ENCODE measurements at regions not wholly inside any gene's neighbourhood (a gene's known extent, or its start where the extent isn't known, plus 50 kb on each side); places are given as distances from the start of the nearest gene placed in this dataset.

- ChIA-PET CTCF (no interaction called here), POLR2A (no interaction called here)
- DNase-seq (ENCODE audit: low read depth, low spot score) = no peak
- Histone ChIP-seq H3K27me3 (ENCODE audit: control insufficient read depth, insufficient read depth, low read length) (no peaks in the 10 kb centered on the region), H3K27ac (ENCODE audit: low read length) (no peak overlapping the region), H3K4me3 (ENCODE audit: low read depth in 2 of 2, low read length in 2 of 2) (no peak overlapping the region), H3K4me1 (ENCODE audit: control insufficient read depth, insufficient read depth, low read length) (no peaks in the 10 kb centered on the region), H3K9me3 (ENCODE audit: control insufficient read depth, insufficient read depth, low read depth, low read length) (no peaks in the 10 kb centered on the region), H3K36me3 (ENCODE audit: control insufficient read depth, insufficient read depth, low read length) (no peaks in the 10 kb centered on the region)
- in situ Hi-C loops (cut with HindIII; ENCODE audit: low pct_unique_long_range_greater_than_20kb, low sequenced_read_pairs) (no loop called here), intact Hi-C loops (cut with micrococcal nuclease; ENCODE audit: unreplicated experiment) (no loop called here)
- BruUV-seq (replicated peaks) = no TSS peak
- TF ChIP-seq CTCF (IDR thresholded peaks at IDR 0.05) (no peak), REST (IDR thresholded peaks at IDR 0.05; ENCODE audit: insufficient read depth in 1 of 2, low read depth in 2 of 2, low read length in 1 of 2) (no peak), SIN3A (IDR thresholded peaks at IDR 0.05; ENCODE audit: borderline replicate concordance, insufficient read depth, low read depth, low read length) (no peak)
- ATAC-seq = no peak
These were observed 1517.8 kb downstream of the BRD1 start for GRCh38 chr22:48309836-48310235.

DNA sequence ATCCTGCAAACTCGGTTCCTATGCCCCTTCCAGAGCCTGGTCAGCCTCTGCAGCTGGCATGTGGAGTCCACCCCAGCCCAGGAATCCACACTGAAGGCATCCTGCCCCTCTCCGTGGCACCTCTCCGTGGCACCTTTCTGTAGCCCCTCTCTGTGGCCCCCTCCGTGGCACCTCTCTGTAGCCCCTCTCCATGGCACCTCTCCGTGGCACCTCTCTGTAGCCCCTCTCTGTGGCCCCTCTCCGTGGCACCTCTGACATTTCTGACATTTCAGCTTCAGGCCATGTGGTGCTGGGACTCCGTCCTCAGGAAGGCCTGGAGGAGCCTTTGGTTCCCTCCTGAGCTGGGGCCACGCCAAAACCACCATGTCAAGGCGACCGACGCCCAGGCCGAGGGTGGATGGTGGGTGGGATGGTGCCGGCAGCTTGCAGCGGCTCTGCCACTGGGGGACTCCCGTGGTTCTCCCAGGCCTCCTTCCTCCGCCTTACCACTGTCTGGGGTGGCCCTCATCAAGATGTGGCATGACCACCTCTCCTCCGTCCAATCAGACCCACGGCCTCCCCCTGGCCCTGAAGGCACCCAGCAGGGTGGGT, 1518.5 kb downstream of the BRD1 start:
- intact Hi-C loops (cut with micrococcal nuclease; ENCODE audit: unreplicated experiment) = no loop called here
- H3K27me3 ChIP-seq (ENCODE audit: control insufficient read depth, insufficient read depth, low read length) = no peaks in the 10 kb centered on the region
- TF ChIP-seq CTCF (IDR thresholded peaks at IDR 0.05) (no peak), SIN3A (IDR thresholded peaks at IDR 0.05; ENCODE audit: borderline replicate concordance, insufficient read depth, low read depth, low read length) (no peak), POLR2AphosphoS5 (IDR thresholded peaks at IDR 0.05; ENCODE audit: low read depth, low read length) (no peak)
- BruUV-seq (replicated peaks) = no TSS peak
- no peak for ATAC-seq
- in situ Hi-C loops (cut with HindIII; ENCODE audit: low pct_unique_long_range_greater_than_20kb, low sequenced_read_pairs) = no loop called here
- no peak overlapping the region for H3K4me3 ChIP-seq (ENCODE audit: low read depth in 2 of 2, low read length in 2 of 2)
- H3K9me3 ChIP-seq (ENCODE audit: control insufficient read depth, insufficient read depth, low read depth, low read length) = no peaks in the 10 kb centered on the region
- CTCF ChIA-PET = no interaction called here
- POLR2A ChIA-PET = no interaction called here
- H3K36me3 ChIP-seq (ENCODE audit: control insufficient read depth, insufficient read depth, low read length) = no peaks in the 10 kb centered on the region
- H3K4me1 ChIP-seq (ENCODE audit: control insufficient read depth, insufficient read depth, low read length) = no peaks in the 10 kb centered on the region
- H3K27ac ChIP-seq (ENCODE audit: low read length) = no peak overlapping the region
- no peak for DNase-seq (ENCODE audit: low read depth, low spot score)

DNA sequence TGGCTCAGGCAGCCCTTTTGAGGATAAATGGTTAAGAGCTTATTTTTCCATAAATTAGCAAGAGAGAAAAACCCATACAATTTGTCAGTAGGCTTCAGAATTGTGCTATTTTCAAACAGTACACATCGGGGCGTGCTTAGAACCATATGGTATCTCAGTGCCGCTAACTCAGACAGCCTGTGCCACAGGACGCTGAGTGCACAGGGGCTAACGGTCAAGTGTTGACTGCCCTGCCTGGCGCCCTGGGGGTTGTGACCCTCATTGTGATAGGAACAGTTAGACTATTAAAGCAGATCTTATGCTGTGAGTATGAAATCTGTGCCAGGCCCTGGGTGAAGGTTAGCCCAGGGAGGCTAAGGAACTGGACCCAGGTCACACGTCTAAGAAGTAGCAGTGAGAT, 1519.7 kb downstream of the BRD1 start:
- Histone ChIP-seq H3K27me3 (ENCODE audit: control insufficient read depth, insufficient read depth, low read length) (no peaks in the 10 kb centered on the region), H3K27ac (ENCODE audit: low read length) (no peak overlapping the region), H3K9me3 (ENCODE audit: control insufficient read depth, insufficient read depth, low read depth, low read length) (no peaks in the 10 kb centered on the region), H3K4me1 (ENCODE audit: control insufficient read depth, insufficient read depth, low read length) (no peaks in the 10 kb centered on the region), H3K36me3 (ENCODE audit: control insufficient read depth, insufficient read depth, low read length) (no peaks in the 10 kb centered on the region), H3K4me3 (ENCODE audit: low read depth in 2 of 2, low read length in 2 of 2) (no peak overlapping the region)
- in situ Hi-C loops (cut with HindIII; ENCODE audit: low pct_unique_long_range_greater_than_20kb, low sequenced_read_pairs) = no loop called here
- ATAC-seq (no peak), DNase-seq (ENCODE audit: low read depth, low spot score) (no peak)
- intact Hi-C loops (cut with micrococcal nuclease; ENCODE audit: unreplicated experiment) = no loop called here
- ChIA-PET POLR2A (no interaction called here), CTCF (no interaction called here)
- TF ChIP-seq POLR2AphosphoS5 (IDR thresholded peaks at IDR 0.05; ENCODE audit: low read depth, low read length) (no peak), TCF7L2 (IDR thresholded peaks at IDR 0.05; ENCODE audit: low read depth, low read length) (no peak), SIN3A (IDR thresholded peaks at IDR 0.05; ENCODE audit: borderline replicate concordance, insufficient read depth, low read depth, low read length) (no peak)
- no TSS peak for BruUV-seq (replicated peaks)

Data from Panc1 (cell line).